ENCODE measurements at regions not wholly inside any gene's neighbourhood (a gene's known extent, or its start where the extent isn't known, plus 50 kb on each side); places are given as distances from the start of the nearest gene placed in this dataset.

GRCh38 chr7:34425631-34426384, 232.2 kb upstream of the NPSR1 start:
- POLR2A ChIA-PET (ENCODE audit: unreplicated experiment): no interaction called here
- Histone ChIP-seq H3K36me3 (ENCODE audit: low read depth, low read length) (no peaks in the 10 kb centered on the region), H4K20me1 (ENCODE audit: low read length) (no peaks in the 10 kb centered on the region), H3K4me1 (ENCODE audit: insufficient read depth, low read length) (no peaks in the 10 kb centered on the region), H3F3A (ENCODE audit: low read length, unreplicated experiment) (no peaks in the 10 kb centered on the region), H2AFZ (ENCODE audit: low read length) (no peak overlapping the region), H3K9ac (ENCODE audit: low read length) (no peak overlapping the region), H3K9me3 (ENCODE audit: low read length) (no peaks in the 10 kb centered on the region), H3K27ac (ENCODE audit: low read length) (no peak overlapping the region), H3K27me3 (ENCODE audit: low read length) (peaks cover 3% of the 10 kb centered on the region; the same call in 1 of the 2 replicates), H3K4me3 (ENCODE audit: low read length) (no peak overlapping the region), H3K9me2 (replicated peaks; ENCODE audit: low read length) (no peaks in the 10 kb centered on the region), H3K79me2 (ENCODE audit: low read length) (no peaks in the 10 kb centered on the region), H3K4me2 (ENCODE audit: low read length) (no peak overlapping the region)
- DNase-seq: no peak
- TF ChIP-seq EZH2phosphoT487 (IDR thresholded peaks at IDR 0.05; ENCODE audit: borderline replicate concordance, low read length) (no peak), EZH2 (IDR thresholded peaks at IDR 0.05; ENCODE audit: low read length, unreplicated experiment) (no peak)
- TF ChIP-seq, protein P1, sequence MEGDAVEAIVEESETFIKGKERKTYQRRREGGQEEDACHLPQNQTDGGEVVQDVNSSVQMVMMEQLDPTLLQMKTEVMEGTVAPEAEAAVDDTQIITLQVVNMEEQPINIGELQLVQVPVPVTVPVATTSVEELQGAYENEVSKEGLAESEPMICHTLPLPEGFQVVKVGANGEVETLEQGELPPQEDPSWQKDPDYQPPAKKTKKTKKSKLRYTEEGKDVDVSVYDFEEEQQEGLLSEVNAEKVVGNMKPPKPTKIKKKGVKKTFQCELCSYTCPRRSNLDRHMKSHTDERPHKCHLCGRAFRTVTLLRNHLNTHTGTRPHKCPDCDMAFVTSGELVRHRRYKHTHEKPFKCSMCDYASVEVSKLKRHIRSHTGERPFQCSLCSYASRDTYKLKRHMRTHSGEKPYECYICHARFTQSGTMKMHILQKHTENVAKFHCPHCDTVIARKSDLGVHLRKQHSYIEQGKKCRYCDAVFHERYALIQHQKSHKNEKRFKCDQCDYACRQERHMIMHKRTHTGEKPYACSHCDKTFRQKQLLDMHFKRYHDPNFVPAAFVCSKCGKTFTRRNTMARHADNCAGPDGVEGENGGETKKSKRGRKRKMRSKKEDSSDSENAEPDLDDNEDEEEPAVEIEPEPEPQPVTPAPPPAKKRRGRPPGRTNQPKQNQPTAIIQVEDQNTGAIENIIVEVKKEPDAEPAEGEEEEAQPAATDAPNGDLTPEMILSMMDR (conservative IDR thresholded peaks at IDR 0.05; ENCODE audit: low read depth, low read length): no peak
- intact Hi-C loops (cut with micrococcal nuclease): no loop called here
- no peak for ATAC-seq
- CTCF ChIA-PET: no interaction called here
- BruUV-seq (replicated peaks): no TSS peak

DNA sequence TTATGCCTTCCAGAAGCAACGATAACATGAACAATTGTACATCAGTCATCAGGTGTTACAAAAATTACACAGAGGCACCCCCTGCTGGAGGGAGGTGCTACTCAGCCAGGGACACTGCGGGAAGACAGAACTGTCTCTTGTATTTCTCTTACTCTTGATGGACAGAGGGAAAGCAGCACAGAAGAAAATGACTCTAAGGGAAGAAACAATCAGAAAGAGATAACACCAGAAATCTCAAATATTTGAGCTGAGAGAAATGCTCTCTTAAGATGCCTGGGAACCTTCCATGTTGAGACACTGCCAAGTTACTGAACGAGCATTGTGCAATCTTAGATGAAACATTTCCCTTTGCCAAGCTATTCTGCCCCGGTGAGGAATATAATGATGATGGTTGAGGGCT, 227.6 kb upstream of the NPSR1 start:
- CTCF ChIA-PET: no interaction called here
- no peaks in the 10 kb centered on the region for H4K20me1 ChIP-seq (ENCODE audit: low read length)
- H2AFZ ChIP-seq (ENCODE audit: low read length): no peak overlapping the region
- no peak overlapping the region for H3K27ac ChIP-seq (ENCODE audit: low read length)
- POLR2A ChIA-PET (ENCODE audit: unreplicated experiment): no interaction called here
- no peak overlapping the region for H3K4me3 ChIP-seq (ENCODE audit: low read length)
- H3K9me3 ChIP-seq (ENCODE audit: low read length): no peaks in the 10 kb centered on the region
- no peak for TF ChIP-seq EZH2phosphoT487 (IDR thresholded peaks at IDR 0.05; ENCODE audit: borderline replicate concordance, low read length)
- TF ChIP-seq, protein P1 (conservative IDR thresholded peaks at IDR 0.05; ENCODE audit: low read depth, low read length): peak; percentile 68
- H3F3A ChIP-seq (ENCODE audit: low read length, unreplicated experiment): no peaks in the 10 kb centered on the region
- H3K27me3 ChIP-seq (ENCODE audit: low read length): no peaks in the 10 kb centered on the region
- intact Hi-C loops (cut with micrococcal nuclease): no loop called here
- no peaks in the 10 kb centered on the region for H3K79me2 ChIP-seq (ENCODE audit: low read length)
- no peak overlapping the region for H3K9ac ChIP-seq (ENCODE audit: low read length)
- no peak for ATAC-seq
- peak; percentile 45 for DNase-seq
- no peak overlapping the region for H3K4me2 ChIP-seq (ENCODE audit: low read length)
- no peaks in the 10 kb centered on the region for H3K4me1 ChIP-seq (ENCODE audit: insufficient read depth, low read length)
- no peaks in the 10 kb centered on the region for H3K9me2 ChIP-seq (replicated peaks; ENCODE audit: low read length)
- no peaks in the 10 kb centered on the region for H3K36me3 ChIP-seq (ENCODE audit: low read depth, low read length)
- BruUV-seq (replicated peaks): no TSS peak

DNA sequence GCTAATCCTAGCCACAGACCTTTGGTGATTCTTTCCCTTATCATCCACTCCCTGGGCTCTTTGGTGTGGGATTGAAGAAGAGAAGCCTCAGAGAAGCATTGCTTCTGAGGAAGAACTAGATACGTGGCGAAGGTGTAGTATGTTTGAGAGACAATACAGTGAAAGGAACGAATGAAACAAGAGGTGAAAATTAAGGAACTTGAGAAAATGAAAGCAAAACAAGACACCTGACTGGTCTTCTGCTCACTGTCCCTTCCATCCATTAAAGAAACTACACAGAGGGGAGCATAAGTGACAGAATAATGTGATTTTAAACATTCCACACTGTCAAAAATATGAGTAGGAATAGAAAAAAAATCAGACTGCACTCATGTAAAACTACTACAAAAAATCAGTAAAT, 219.6 kb upstream of the NPSR1 start:
- no peaks in the 10 kb centered on the region for H3F3A ChIP-seq (ENCODE audit: low read length, unreplicated experiment)
- DNase-seq (no peak), ATAC-seq (no peak)
- H3K4me2 ChIP-seq (ENCODE audit: low read length): no peak overlapping the region
- intact Hi-C loops (cut with micrococcal nuclease): no loop called here
- H3K36me3 ChIP-seq (ENCODE audit: low read depth, low read length): no peaks in the 10 kb centered on the region
- H3K79me2 ChIP-seq (ENCODE audit: low read length): no peaks in the 10 kb centered on the region
- ChIA-PET POLR2A (ENCODE audit: unreplicated experiment) (no interaction called here), CTCF (no interaction called here)
- H3K9ac ChIP-seq (ENCODE audit: low read length): no peak overlapping the region
- no peaks in the 10 kb centered on the region for H3K9me2 ChIP-seq (replicated peaks; ENCODE audit: low read length)
- no peaks in the 10 kb centered on the region for H3K9me3 ChIP-seq (ENCODE audit: low read length)
- H3K4me1 ChIP-seq (ENCODE audit: insufficient read depth, low read length): no peaks in the 10 kb centered on the region
- H2AFZ ChIP-seq (ENCODE audit: low read length): no peak overlapping the region
- H4K20me1 ChIP-seq (ENCODE audit: low read length): no peaks in the 10 kb centered on the region
- no TSS peak for BruUV-seq (replicated peaks)
- TF ChIP-seq EZH2 (IDR thresholded peaks at IDR 0.05; ENCODE audit: low read length, unreplicated experiment) (no peak), EZH2phosphoT487 (IDR thresholded peaks at IDR 0.05; ENCODE audit: borderline replicate concordance, low read length) (no peak)
- TF ChIP-seq, protein P1 (conservative IDR thresholded peaks at IDR 0.05; ENCODE audit: low read depth, low read length): no peak
- H3K27ac ChIP-seq (ENCODE audit: low read length): no peak overlapping the region
- no peaks in the 10 kb centered on the region for H3K27me3 ChIP-seq (ENCODE audit: low read length)
- H3K4me3 ChIP-seq (ENCODE audit: low read length): no peak overlapping the region

Measured in PC-3 (cell line).